ENCODE measurements at regions not wholly inside any gene's neighbourhood (a gene's known extent, or its start where the extent isn't known, plus 50 kb on each side); places are given as distances from the start of the nearest gene placed in this dataset.
A peak's percentile ranks its signal among the peaks of the same experiment; 100 is the strongest.

DNA sequence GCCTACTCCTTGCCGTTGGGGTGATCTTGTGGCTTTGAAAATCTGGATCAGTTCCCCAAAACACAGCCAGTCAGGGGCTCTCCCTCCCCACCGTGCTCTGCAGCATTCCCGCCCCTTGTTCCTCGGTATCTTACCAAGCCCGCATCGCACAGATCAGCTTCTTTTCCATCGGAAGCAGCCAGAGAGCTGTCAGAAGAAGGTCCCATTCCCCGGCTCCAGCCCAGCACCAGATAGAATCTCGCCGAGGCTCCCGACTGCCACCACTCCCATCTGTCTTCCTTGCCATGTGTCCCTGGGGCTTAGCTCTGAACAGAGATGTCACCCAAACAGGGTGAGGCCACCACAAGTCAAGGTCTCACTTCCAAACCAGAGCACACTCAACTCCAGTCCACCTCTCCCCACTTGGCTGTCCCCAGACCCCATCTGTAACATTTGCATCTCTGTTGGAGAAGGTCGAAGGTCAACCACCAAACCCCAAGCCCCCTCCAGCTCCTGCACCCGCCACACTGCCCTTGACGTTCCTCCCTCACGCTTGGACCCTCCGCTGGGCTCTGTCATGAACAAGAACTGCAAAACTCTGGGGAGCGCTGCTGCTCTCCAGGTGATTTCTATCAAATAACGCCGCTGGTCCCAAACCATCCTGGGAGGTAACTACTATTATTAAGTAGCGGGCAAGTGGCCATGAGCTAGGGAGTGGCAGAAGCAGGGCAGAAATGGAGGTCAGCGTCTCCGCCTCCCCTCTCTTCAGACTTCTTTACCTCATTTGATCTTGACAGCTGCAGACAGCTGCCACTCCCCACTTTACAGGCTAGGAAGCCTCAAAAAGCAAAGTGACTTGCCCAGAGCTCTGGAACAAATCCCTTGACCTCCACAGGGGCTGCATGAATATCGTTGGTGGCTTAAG lies 70.0 kb upstream of the TAF1B start:
- DNase-seq: no peak
- in situ Hi-C loops (cut with MboI; ENCODE audit: low pct_ligation_motif_present in 1 of 4, low pct_unique_long_range_greater_than_20kb in 1 of 4, low sequenced_read_pairs in 3 of 4) (no loop called here), intact Hi-C loops (cut with DNase I; ENCODE audit: low total_unique reads) (no loop called here)
- H3K9me3 ChIP-seq: no peaks in the 10 kb centered on the region
- H3K27ac ChIP-seq: peak overlapping the region in 1 of 4 donors; percentile 33
- H3K4me3 ChIP-seq: no peak overlapping the region
- no peaks in the 10 kb centered on the region for H3K36me3 ChIP-seq
- no peak for TF ChIP-seq EP300 (IDR thresholded peaks at IDR 0.05; ENCODE audit: low read depth)
- 50 to 77% methylated on average over 3 to 23 of the region's 23 CpGs for WGBS, 2 donors (ENCODE audit: low coverage in 1 of 2)
- peaks cover 0 to 16% (median 8%) of the 10 kb centered on the region in 4 donors for H3K4me1 ChIP-seq
- H3K27me3 ChIP-seq: no peaks in the 10 kb centered on the region

- in situ Hi-C loops (cut with MboI; ENCODE audit: low pct_ligation_motif_present in 1 of 4, low pct_unique_long_range_greater_than_20kb in 1 of 4, low sequenced_read_pairs in 3 of 4): no loop called here
- no peaks in the 10 kb centered on the region for H3K36me3 ChIP-seq
- no peaks in the 10 kb centered on the region for H3K27me3 ChIP-seq
- TF ChIP-seq POLR2A (IDR thresholded peaks at IDR 0.05) (no peak), POLR2AphosphoS5 (IDR thresholded peaks at IDR 0.05) (no peak), EP300 (IDR thresholded peaks at IDR 0.05; ENCODE audit: low read depth) (no peak), CTCF (IDR thresholded peaks at IDR 0.05) (no peak)
- H3K27ac ChIP-seq: peak overlapping the region in 1 of 4 donors; percentile 33
- H3K4me1 ChIP-seq: peaks cover 0 to 16% (median 8%) of the 10 kb centered on the region in 4 donors
- no peak for DNase-seq
- WGBS, 2 donors (ENCODE audit: low coverage in 1 of 2): 26% methylated on average over 3 of the region's 3 CpGs; no CpG with 5 or more reads in 1 of the 2 donors
- no peaks in the 10 kb centered on the region for H3K9me3 ChIP-seq
- no peak overlapping the region for H3K4me3 ChIP-seq
- intact Hi-C loops (cut with DNase I; ENCODE audit: low total_unique reads): no loop called here
Measured at GRCh38 chr2:9773903-9774239, 69.4 kb upstream of the TAF1B start.

DNA sequence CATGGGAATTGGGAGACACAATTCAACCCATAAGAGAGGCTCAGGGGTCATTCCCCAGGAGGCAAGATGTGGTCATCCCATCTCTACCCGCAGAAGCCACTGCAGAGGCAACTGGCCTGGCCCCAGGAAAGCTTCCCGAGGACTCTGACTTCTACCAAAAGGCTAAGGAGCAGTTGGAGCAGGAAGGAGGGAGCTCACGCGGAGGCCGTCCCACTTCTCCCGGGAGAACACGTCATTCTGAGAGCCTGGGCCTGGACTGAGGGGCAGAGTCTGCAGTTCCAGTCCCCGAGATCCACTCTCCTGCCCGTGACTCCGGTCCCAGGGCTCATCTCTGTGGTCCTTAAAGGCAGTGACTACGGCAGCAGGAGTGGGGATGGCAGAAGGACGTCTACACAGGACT lies 69.0 kb upstream of the TAF1B start:
- WGBS, 2 donors (ENCODE audit: low coverage in 1 of 2): 88% methylated on average over 12 of the region's 12 CpGs; no CpG with 5 or more reads in 1 of the 2 donors
- Histone ChIP-seq H3K4me1 (peaks cover 0 to 16% (median 8%) of the 10 kb centered on the region in 4 donors), H3K27me3 (no peaks in the 10 kb centered on the region), H3K4me3 (no peak overlapping the region), H3K36me3 (no peaks in the 10 kb centered on the region), H3K9me3 (no peaks in the 10 kb centered on the region), H3K27ac (peak overlapping the region in 1 of 4 donors; percentile 33)
- intact Hi-C loops (cut with DNase I; ENCODE audit: low total_unique reads) (no loop called here), in situ Hi-C loops (cut with MboI; ENCODE audit: low pct_ligation_motif_present in 1 of 4, low pct_unique_long_range_greater_than_20kb in 1 of 4, low sequenced_read_pairs in 3 of 4) (no loop called here)
- TF ChIP-seq POLR2A (IDR thresholded peaks at IDR 0.05) (no peak), EP300 (IDR thresholded peaks at IDR 0.05; ENCODE audit: low read depth) (no peak), CTCF (IDR thresholded peaks at IDR 0.05) (no peak), POLR2AphosphoS5 (IDR thresholded peaks at IDR 0.05) (no peak)
- DNase-seq: no peak

DNA sequence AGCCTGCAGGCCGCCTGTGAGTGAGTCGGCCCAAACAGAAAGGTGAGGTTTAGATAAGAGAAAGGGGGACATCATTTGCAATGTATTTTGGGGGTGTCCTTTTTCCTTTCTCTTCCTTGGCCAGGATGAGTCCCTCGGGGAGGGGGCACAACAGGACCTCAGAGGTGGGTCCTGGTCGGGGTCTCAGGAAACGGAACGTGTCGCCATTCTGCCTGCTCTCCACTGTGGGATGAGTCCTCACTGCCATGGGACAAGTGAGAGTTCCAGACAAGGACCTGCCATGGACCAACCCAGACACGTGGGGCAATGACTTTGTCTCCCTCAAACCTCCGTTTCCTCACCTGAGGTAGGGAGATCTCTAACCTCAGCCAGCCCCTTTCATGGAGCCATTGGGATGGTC lies 67.9 kb upstream of the TAF1B start:
- intact Hi-C loops (cut with DNase I; ENCODE audit: low total_unique reads) (no loop called here), in situ Hi-C loops (cut with MboI; ENCODE audit: low pct_ligation_motif_present in 1 of 4, low pct_unique_long_range_greater_than_20kb in 1 of 4, low sequenced_read_pairs in 3 of 4) (no loop called here)
- H3K36me3 ChIP-seq: no peaks in the 10 kb centered on the region
- H3K9me3 ChIP-seq: no peaks in the 10 kb centered on the region
- 84% methylated on average over 9 of the region's 9 CpGs; no CpG with 5 or more reads in 1 of the 2 donors for WGBS, 2 donors (ENCODE audit: low coverage in 1 of 2)
- no peak for TF ChIP-seq POLR2AphosphoS5 (IDR thresholded peaks at IDR 0.05)
- no peak for TF ChIP-seq POLR2A (IDR thresholded peaks at IDR 0.05)
- H3K27ac ChIP-seq: no peak overlapping the region
- H3K4me1 ChIP-seq: peaks cover 0 to 13% (median 6%) of the 10 kb centered on the region in 4 donors
- no peak overlapping the region for H3K4me3 ChIP-seq
- no peaks in the 10 kb centered on the region for H3K27me3 ChIP-seq
- DNase-seq: no peak

DNA sequence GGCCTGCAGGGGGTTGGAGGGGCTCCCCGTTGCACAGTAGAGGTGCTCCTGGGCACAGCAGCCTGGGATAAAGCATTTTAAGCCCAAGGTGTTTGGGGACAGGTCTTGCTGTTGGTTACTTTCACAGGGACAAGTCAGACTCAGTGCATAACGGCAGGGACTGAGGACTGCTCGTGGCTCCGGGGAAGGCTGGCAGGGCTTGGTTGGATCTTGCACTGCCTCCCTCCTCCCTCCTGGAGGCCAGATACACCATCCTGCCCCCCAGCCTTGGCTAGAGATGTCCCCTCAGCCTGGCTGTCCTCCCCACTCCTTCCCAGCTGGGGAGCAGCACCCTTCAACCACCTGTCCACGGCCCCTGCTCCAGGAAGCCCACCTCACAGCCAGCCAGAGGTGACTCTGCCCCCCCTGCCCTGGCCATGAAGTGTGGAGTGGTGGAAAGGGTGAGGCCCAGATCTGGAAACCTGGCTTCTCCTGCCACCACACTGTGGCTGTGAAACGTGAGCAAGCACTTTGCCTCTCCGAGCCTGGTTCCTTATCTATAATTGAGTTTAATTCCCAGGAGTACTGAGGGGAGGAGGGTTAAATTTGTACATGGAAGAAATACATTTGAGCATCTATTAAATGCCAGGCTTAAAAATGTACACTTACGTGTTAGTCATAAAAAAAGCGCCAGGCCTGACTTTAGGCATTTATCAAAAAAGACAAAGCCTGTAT lies 67.1 kb upstream of the TAF1B start:
- in situ Hi-C loops (cut with MboI; ENCODE audit: low pct_ligation_motif_present in 1 of 4, low pct_unique_long_range_greater_than_20kb in 1 of 4, low sequenced_read_pairs in 3 of 4) (no loop called here), intact Hi-C loops (cut with DNase I; ENCODE audit: low total_unique reads) (no loop called here)
- Histone ChIP-seq H3K27ac (no peak overlapping the region), H3K9me3 (no peaks in the 10 kb centered on the region), H3K4me1 (peaks cover 0 to 5% (median 0%) of the 10 kb centered on the region in 4 donors), H3K4me3 (no peak overlapping the region), H3K36me3 (no peaks in the 10 kb centered on the region), H3K27me3 (no peaks in the 10 kb centered on the region)
- WGBS, 2 donors (ENCODE audit: low coverage in 1 of 2): 90 to 91% methylated on average over 2 to 9 of the region's 9 CpGs
- DNase-seq: no peak
- TF ChIP-seq CTCF (IDR thresholded peaks at IDR 0.05) (no peak), POLR2AphosphoS5 (IDR thresholded peaks at IDR 0.05) (no peak), POLR2A (IDR thresholded peaks at IDR 0.05) (no peak), EP300 (IDR thresholded peaks at IDR 0.05; ENCODE audit: low read depth) (no peak)
